ENCODE measurements at regions not wholly inside any gene's neighbourhood (a gene's known extent, or its start where the extent isn't known, plus 50 kb on each side); places are given as distances from the start of the nearest gene placed in this dataset.

- no peaks in the 10 kb centered on the region for H3K27me3 ChIP-seq (ENCODE audit: control insufficient read depth in 2 of 2, insufficient read depth in 2 of 2, low read length in 2 of 2)
- Mint-ChIP-seq H3K4me3 (no peak overlapping the region), H3K36me3 (no peaks in the 10 kb centered on the region), H3K27ac (no peak overlapping the region), H3K4me1 (no peaks in the 10 kb centered on the region), H3K27me3 (ENCODE audit: low read depth in 3 of 3) (peaks cover 0 to 2% (median 0%) of the 10 kb centered on the region in 3 donors), H3K9me3 (peaks cover 0 to 13% (median 4%) of the 10 kb centered on the region in 7 donors)
- TF ChIP-seq CTCF (IDR thresholded peaks at IDR 0.05), result no peak
- H3K79me2 ChIP-seq (ENCODE audit: insufficient read depth, low read length), result no peaks in the 10 kb centered on the region
- H3K4me3 ChIP-seq (replicated peaks in 1 of 3; ENCODE audit: low read depth in 2 of 3, low read length in 3 of 3), result no peak overlapping the region
- no peak overlapping the region for H3K9ac ChIP-seq (ENCODE audit: insufficient read depth, low read length, poor library complexity, severe bottlenecking)
- no peak overlapping the region for H2AFZ ChIP-seq (ENCODE audit: insufficient read depth, low read depth, low read length, poor library complexity, severe bottlenecking)
- H3K36me3 ChIP-seq (replicated peaks in 1 of 2; ENCODE audit: control insufficient read depth in 1 of 2, insufficient read depth in 2 of 2, low read length in 2 of 2), result no peaks in the 10 kb centered on the region
- no peaks in the 10 kb centered on the region for H3K4me1 ChIP-seq (ENCODE audit: control insufficient read depth in 1 of 2, insufficient read depth in 2 of 2, low read length in 2 of 2)
- no peak overlapping the region for H3K4me2 ChIP-seq (replicated peaks; ENCODE audit: extremely low read depth, low read length, poor library complexity, severe bottlenecking)
- intact Hi-C loops (cut with micrococcal nuclease), result no loop called here
- no peak for DNase-seq
- H3K9me3 ChIP-seq (replicated peaks in 1 of 2; ENCODE audit: control insufficient read depth in 1 of 2, insufficient read depth in 1 of 2, low read length in 2 of 2), result peaks cover 4 to 6% of the 10 kb centered on the region in 2 donors
- H4K20me1 ChIP-seq (ENCODE audit: insufficient read depth, low read length), result no peaks in the 10 kb centered on the region
- WGBS (ENCODE audit: insufficient coverage), result no CpG with 5 or more reads among the region's 3 CpGs
- H3K27ac ChIP-seq (ENCODE audit: low read depth in 1 of 2, low read length in 2 of 2), result no peak overlapping the region
Observed at GRCh38 chr7:34354011-34354410, 304.0 kb upstream of the NPSR1 start.

GRCh38 chr7:34354899-34355298 is 303.1 kb upstream of the NPSR1 start:
- Histone ChIP-seq H3K27me3 (ENCODE audit: control insufficient read depth in 2 of 2, insufficient read depth in 2 of 2, low read length in 2 of 2) (no peaks in the 10 kb centered on the region), H3K4me2 (replicated peaks; ENCODE audit: extremely low read depth, low read length, poor library complexity, severe bottlenecking) (no peak overlapping the region), H3K27ac (ENCODE audit: low read depth in 1 of 2, low read length in 2 of 2) (no peak overlapping the region), H2AFZ (ENCODE audit: insufficient read depth, low read depth, low read length, poor library complexity, severe bottlenecking) (no peak overlapping the region), H4K20me1 (ENCODE audit: insufficient read depth, low read length) (no peaks in the 10 kb centered on the region), H3K36me3 (replicated peaks in 1 of 2; ENCODE audit: control insufficient read depth in 1 of 2, insufficient read depth in 2 of 2, low read length in 2 of 2) (no peaks in the 10 kb centered on the region), H3K9ac (ENCODE audit: insufficient read depth, low read length, poor library complexity, severe bottlenecking) (no peak overlapping the region), H3K4me3 (replicated peaks in 1 of 3; ENCODE audit: low read depth in 2 of 3, low read length in 3 of 3) (no peak overlapping the region), H3K4me1 (ENCODE audit: control insufficient read depth in 1 of 2, insufficient read depth in 2 of 2, low read length in 2 of 2) (no peaks in the 10 kb centered on the region), H3K79me2 (ENCODE audit: insufficient read depth, low read length) (no peaks in the 10 kb centered on the region), H3K9me3 (replicated peaks in 1 of 2; ENCODE audit: control insufficient read depth in 1 of 2, insufficient read depth in 1 of 2, low read length in 2 of 2) (peaks cover 4 to 6% of the 10 kb centered on the region in 2 donors)
- TF ChIP-seq CTCF (IDR thresholded peaks at IDR 0.05), result no peak
- H3K27ac Mint-ChIP-seq, result no peak overlapping the region
- peaks cover 0 to 2% (median 0%) of the 10 kb centered on the region in 3 donors for H3K27me3 Mint-ChIP-seq (ENCODE audit: low read depth in 3 of 3)
- intact Hi-C loops (cut with micrococcal nuclease), result no loop called here
- H3K9me3 Mint-ChIP-seq, result peaks cover 2 to 13% (median 4%) of the 10 kb centered on the region in 7 donors
- H3K4me1 Mint-ChIP-seq, result no peaks in the 10 kb centered on the region
- DNase-seq, result no peak
- H3K36me3 Mint-ChIP-seq, result no peaks in the 10 kb centered on the region
- H3K4me3 Mint-ChIP-seq, result no peak overlapping the region
